H1 (cell line): ENCODE measurements at regions not wholly inside any gene's neighbourhood (a gene's known extent, or its start where the extent isn't known, plus 50 kb on each side); places are given as distances from the start of the nearest gene placed in this dataset.

Source experiments
- ATF2 ChIP-seq: IDR thresholded peaks from 2 replicates; pipeline ENCODE4 v1.6.1; 2012; ENCODE audit warnings: low read length, inconsistent platforms
- BCL11A ChIP-seq, 2 experiments: IDR thresholded peaks; one replicate each; pipeline ENCODE4 v1.6.1; 2011; ENCODE audit warnings: low read depth in 2 of 2, low read length in 2 of 2, mild to moderate bottlenecking in 2 of 2
- CEBPB ChIP-seq: IDR thresholded peaks from 2 replicates; pipeline ENCODE4 v1.6.1; 2012; ENCODE audit warnings: low read depth, low read length
- CHD1 ChIP-seq: IDR thresholded peaks from 2 replicates; pipeline ENCODE4 v1.6.1; 2012; ENCODE audit warnings: low read depth, low read length, improper control_type of control experiment
- EP300 ChIP-seq, 2 experiments: IDR thresholded peaks; 1 replicate in 1 of 2; 2 replicates in 1 of 2; pipeline ENCODE4 v1.6.1; 2011 to 2012; ENCODE audit warnings: low read depth in 2 of 2, low read length in 2 of 2, mild to moderate bottlenecking in 2 of 2, borderline replicate concordance in 1 of 2, inconsistent platforms in 1 of 2, moderate library complexity in 1 of 2
- KDM1A ChIP-seq: fragments of 200-600, 300-600 bp; sonication (generic); IDR thresholded peaks from 2 replicates; pipeline ENCODE4 v1.7.1; 2016; ENCODE audit warnings: mild to moderate bottlenecking, low read length, borderline replicate concordance
- MAX ChIP-seq: IDR thresholded peaks from 2 replicates; pipeline ENCODE4 v1.6.1; 2012; ENCODE audit warnings: inconsistent platforms
- NANOG ChIP-seq: IDR thresholded peaks from 2 replicates; pipeline ENCODE4 v1.6.1; 2011; ENCODE audit warnings: low read length, low read depth, mild to moderate bottlenecking, inconsistent platforms; ENCODE audit not compliant: insufficient read depth, poor library complexity, severe bottlenecking
- RFX5 ChIP-seq: IDR thresholded peaks from 2 replicates; pipeline ENCODE4 v1.6.1; 2011; ENCODE audit warnings: low read depth, low read length, improper control_type of control experiment, borderline replicate concordance
- YY1 ChIP-seq: IDR thresholded peaks from 2 replicates; pipeline ENCODE4 v1.6.1; 2011; ENCODE audit warnings: low read depth, mild to moderate bottlenecking, low read length
- TF ChIP-seq, protein P1 (sequence below): IDR thresholded peaks from 2 replicates; pipeline ENCODE4 v1.6.1; 2011; ENCODE audit warnings: low read depth, mild to moderate bottlenecking, low read length; ENCODE audit not compliant: insufficient read depth
- TF ChIP-seq, protein P2 (sequence below), 3 experiments: IDR thresholded peaks; 1 replicate in 2 of 3; 2 replicates in 1 of 3; pipeline versions ENCODE4 v1.5.1 to v1.6.1; 2011; ENCODE audit warnings: low read length in 3 of 3, mild to moderate bottlenecking in 3 of 3, inconsistent platforms in 2 of 3, low read depth in 1 of 3, moderate library complexity in 1 of 3; ENCODE audit not compliant: insufficient read depth in 1 of 3; ENCODE audit errors: control extremely low read depth in 1 of 3
- TF ChIP-seq, protein P3 (sequence below): IDR thresholded peaks from 2 replicates; pipeline ENCODE4 v1.6.1; 2011; ENCODE audit warnings: low read length, improper control_type of control experiment

DNA sequence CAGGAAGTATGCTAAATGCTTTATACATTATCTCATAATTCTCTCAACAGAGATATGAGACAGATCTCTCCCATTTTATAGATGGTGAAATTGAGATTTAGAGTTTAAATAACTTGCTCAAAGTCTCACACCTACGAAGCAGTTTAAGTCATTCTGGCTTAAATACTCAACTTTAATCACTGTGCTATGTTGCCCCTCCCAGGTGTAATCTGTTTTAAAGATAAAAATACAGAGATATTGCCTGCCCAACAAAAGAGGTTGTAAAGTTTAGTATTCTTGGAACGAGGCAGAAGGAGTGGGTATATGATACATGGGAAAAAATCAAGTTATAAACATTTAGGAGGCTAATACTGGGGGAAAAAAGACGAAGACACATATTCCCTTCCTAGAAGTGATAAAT lies 156.8 kb upstream of the LRIG3 start:
- no peak for TF ChIP-seq RFX5
- TF ChIP-seq EP300 (IDR thresholded peaks at IDR 0.05; ENCODE audit: borderline replicate concordance in 1 of 2, low read depth in 2 of 2, low read length in 2 of 2), result no peak
- TF ChIP-seq, protein P1, sequence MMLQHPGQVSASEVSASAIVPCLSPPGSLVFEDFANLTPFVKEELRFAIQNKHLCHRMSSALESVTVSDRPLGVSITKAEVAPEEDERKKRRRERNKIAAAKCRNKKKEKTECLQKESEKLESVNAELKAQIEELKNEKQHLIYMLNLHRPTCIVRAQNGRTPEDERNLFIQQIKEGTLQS, result no peak
- no peak for TF ChIP-seq CEBPB
- no peak for TF ChIP-seq ATF2
- TF ChIP-seq NANOG, result no peak
- TF ChIP-seq KDM1A, result no peak
- no peak for TF ChIP-seq YY1
- TF ChIP-seq, protein P2, sequence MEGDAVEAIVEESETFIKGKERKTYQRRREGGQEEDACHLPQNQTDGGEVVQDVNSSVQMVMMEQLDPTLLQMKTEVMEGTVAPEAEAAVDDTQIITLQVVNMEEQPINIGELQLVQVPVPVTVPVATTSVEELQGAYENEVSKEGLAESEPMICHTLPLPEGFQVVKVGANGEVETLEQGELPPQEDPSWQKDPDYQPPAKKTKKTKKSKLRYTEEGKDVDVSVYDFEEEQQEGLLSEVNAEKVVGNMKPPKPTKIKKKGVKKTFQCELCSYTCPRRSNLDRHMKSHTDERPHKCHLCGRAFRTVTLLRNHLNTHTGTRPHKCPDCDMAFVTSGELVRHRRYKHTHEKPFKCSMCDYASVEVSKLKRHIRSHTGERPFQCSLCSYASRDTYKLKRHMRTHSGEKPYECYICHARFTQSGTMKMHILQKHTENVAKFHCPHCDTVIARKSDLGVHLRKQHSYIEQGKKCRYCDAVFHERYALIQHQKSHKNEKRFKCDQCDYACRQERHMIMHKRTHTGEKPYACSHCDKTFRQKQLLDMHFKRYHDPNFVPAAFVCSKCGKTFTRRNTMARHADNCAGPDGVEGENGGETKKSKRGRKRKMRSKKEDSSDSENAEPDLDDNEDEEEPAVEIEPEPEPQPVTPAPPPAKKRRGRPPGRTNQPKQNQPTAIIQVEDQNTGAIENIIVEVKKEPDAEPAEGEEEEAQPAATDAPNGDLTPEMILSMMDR (IDR thresholded peaks at IDR 0.05; ENCODE audit: control extremely low read depth in 1 of 3, insufficient read depth in 1 of 3, low read depth in 1 of 3, low read length in 3 of 3), result no peak
- TF ChIP-seq, protein P3, sequence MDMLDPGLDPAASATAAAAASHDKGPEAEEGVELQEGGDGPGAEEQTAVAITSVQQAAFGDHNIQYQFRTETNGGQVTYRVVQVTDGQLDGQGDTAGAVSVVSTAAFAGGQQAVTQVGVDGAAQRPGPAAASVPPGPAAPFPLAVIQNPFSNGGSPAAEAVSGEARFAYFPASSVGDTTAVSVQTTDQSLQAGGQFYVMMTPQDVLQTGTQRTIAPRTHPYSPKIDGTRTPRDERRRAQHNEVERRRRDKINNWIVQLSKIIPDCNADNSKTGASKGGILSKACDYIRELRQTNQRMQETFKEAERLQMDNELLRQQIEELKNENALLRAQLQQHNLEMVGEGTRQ, result no peak
- no peak for TF ChIP-seq BCL11A (IDR thresholded peaks at IDR 0.05; ENCODE audit: low read depth in 2 of 2, low read length in 2 of 2)
- no peak for TF ChIP-seq CHD1
- no peak for TF ChIP-seq MAX
